Kasumi-1 (cell line): ENCODE measurements at regions not wholly inside any gene's neighbourhood (a gene's known extent, or its start where the extent isn't known, plus 50 kb on each side); places are given as distances from the start of the nearest gene placed in this dataset.

ENCODE experiments used
- DNase-seq, 2 experiments: peaks; one replicate each; lab custom pipeline; 2025; lab: John Stamatoyannopoulos, UW

DNA sequence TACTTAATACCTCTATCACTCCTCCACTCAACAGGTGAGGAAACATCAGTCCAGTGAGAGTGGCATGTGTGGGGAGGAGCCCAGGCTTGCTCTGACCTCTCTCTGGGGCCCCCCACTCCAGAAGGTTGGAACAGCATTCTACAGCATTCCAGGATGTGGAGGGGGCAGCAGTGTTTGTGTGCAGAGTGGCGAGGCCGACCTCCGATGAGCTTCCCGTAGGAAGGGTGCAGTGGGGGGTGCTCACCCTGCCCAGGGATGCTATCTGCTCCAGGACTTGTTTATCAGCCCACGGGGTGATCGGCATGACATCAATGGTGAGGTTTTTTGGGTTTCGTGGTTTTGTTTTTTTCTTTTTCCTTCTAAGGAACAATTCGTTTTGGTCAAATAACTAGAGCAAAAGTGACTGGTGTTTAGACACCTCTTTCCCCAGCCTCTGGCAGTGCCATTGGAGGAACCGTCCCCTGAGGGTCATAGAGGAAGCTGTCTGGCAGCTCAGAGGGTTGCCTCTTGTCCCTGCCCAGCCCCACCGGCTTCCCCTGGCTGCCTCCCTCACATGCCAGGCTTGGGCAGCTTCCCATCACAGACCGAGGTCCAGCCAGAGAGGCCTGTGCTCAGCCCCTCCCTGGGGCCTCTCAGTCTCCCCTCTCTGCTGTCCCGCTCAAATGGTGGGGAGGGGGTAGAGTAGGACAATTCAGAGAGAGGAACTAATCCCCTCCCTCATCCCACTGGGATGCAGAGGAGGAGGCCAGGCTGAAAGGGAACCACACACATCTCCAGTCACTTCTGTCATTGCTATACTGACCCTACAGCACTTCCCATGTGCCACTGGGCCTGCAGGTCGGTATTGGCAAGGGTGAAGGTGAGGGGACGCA lies 96.5 kb downstream of the ZFP36L2 start:
- no peak for DNase-seq

- no peak for DNase-seq
These were observed 97.8 kb downstream of the ZFP36L2 start for GRCh38 chr2:43128559-43128955.

DNA sequence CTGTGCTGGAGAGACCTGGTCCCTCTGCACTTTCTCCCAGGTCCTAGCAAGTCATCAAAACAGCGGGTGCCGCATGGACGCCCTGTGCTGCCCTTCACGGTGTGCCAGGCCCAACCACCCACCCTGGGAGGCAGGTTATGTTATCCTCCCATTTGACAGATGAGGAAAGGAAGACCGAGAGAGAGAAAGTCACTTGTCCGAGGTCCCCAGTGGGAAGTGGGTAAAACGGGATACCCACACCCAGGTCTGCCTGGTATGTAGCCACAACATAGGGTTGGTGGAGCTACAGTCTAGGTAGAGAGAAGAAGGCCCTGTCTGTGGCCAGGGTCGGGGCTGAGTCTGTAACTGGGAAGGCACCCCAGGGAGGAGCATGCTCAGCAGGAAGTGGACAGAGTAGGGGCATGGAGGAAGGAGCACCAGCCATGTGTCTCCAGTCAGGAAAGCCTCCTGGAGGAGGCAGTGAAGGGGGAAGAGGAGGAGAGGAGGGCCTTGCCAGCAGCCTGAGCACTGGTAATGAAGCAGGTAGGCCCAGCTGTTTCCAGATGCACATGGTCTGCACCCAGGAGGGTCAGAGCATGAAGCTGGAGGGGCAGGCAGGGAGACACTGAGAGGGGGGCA lies 98.4 kb downstream of the ZFP36L2 start:
- DNase-seq = no peak

DNA sequence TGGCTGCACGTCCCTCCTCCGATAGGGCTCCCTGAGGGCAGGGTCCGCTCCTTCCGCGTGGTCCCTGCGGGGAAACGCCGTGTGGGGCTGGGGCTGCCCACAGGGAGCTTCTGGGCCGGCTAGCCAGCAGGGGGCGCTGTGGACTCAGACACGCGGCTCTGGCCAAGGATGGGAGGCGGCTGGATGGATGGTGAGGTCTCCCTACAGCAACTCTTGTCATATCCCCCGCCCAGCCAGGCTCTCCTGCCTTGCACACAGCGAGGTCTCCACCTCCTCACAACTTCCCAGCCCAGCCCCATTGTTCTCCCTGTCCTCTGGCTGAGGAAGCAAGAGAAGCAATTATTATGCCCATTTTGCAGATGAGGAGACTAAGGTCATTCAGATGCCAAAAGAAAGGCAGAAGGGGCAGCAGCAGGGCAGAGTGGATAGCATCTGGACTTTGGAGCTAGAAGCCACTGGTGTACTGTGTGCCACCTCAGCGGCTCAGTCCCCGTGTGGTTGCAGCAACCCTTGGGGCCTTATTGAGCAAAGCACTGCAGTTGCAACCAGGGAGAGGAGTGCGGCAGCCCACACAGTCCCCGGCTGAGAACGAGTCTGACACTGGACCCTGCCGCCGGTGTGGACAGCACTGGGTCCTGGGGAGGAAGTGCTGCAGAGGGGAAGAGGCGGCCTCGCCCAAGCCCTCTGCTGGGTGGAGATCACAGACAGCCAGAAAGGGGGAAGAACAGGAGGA lies 99.0 kb downstream of the ZFP36L2 start:
- DNase-seq = peak; percentile 68 to 69

DNA sequence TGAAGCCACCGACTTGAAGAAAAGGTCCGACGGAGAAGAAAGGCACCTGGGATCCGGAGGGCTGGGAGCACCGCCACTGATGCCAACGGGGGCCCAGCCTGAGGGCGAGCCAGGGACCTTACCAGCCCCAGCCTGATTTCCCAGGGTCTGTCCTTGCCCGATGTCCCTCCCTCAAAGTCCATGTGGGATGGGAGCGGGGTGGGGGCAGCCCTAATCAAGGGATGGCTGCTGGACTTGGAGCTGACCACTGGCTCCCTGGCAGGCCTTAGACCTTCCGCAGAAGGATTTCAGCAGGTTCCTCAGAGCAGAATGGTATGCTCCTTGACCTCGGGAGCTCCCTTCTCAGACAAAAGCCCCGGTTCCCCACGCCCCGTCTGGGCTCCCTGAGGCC lies 99.6 kb downstream of the ZFP36L2 start:
- DNase-seq = no peak

DNA sequence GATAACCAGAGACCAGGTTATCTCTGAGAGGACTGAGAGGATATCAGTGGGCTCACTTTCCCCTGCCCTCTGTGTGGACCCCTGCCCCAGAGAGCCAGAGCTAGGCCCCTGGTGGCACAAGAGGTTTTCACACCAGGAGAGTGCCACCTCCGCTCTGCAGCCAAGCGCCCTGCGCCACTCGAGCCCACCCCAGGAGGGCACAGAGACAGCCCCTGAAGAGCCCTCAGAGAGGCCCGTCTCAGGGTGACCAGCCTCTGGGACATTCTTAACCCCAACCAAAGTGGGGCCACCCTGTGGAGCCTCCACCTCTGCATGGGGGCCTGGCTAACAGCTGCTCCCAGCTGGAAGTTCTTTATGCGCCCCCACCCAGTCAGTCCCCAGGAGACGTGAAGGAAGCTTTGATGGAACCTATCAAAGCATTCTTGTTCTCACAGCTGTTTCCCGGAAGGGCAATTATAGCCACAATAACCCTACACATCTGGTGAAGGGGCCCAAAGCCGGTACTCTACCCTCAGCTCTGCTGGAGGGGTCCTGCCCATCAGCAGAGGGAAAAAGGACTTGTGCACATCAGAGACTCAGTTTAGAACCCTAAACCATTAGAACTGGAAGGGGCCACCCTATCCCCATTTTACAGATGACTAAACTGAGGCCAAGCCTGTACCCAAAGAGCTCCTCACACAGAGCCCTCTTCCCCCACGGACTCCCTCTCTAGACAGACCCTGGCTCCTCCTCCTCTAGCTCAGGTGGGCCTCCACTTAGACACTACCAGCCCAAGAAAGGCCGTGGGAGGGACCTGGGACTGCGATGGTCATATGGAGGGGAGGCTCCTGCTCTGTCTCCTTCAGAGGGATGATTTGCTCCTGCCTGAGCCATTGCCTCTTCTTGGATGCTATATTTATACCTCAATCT lies 101.1 kb downstream of the ZFP36L2 start:
- DNase-seq = no peak

DNA sequence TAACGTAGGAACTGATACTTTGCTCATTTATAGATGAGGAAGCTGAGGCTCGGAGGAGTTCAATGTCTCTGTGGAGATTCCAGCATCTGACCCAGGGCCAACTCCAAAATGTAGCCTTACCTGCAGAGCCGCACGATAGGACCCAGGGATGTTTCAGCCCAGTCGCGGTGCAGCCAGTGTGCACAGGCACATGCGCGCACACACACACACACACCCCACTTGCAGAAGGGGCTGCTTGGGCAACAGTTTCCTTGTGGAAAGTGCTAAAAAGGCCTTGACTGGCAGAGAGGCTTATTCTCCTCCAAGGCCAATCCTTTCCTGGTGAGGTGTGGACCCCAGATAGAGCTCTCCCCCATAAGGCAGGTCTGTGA lies 101.7 kb downstream of the ZFP36L2 start:
- no peak for DNase-seq

DNA sequence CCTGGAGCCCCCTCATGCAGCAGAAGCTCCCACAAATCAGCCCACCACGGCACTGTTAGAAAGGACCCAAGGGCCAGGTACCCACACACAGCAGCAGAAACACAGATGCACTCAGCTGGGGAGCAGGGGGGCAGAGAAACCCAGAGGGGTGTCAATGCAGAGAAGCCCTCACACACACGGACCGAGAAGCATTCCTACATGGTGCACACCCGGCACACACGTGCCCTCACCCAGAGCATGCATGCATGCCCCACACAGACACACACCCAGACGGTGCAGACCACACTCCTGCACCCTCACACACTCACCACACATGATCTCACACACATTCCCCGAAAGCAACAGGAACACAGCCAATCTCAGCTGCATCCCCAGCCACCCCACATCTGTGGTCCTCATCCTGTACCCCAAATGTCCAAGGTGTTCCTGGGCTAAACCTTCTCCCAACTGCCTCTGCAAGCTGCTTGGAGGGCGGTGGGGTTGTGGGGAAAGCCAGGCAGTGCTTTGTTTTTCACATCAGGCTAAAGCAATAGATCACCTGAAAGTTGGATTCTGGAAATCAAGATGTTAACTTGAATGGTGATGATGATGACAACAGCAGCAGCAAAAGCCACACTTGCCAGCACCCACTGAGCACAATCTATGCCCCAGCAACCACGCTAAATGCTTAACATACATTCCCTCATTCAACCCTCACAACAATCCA lies 102.3 kb downstream of the ZFP36L2 start:
- DNase-seq = no peak

DNA sequence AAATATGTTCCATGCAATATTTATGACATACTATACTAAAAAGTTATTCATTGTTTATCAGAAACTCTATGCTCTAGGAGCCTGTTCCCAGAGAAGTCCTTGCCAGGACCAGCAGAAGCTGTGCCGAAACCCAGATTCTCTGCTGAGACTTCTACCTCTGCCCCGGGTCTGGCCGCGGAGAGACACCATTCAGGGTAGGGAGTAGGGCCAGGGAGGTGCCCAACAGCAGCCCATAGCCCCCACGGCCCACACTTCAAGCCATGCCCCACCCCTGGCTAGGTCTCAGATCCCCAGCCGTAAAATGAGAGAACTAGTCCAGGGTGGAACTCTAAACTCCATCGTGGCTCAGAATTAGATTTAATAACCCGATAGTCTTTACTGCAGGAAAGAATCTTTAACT lies 102.9 kb downstream of the ZFP36L2 start:
- DNase-seq = no peak

GRCh38 chr2:43123028-43123427 lies 103.4 kb downstream of the ZFP36L2 start:
- no peak for DNase-seq

- no peak for DNase-seq
These were observed 104.7 kb downstream of the ZFP36L2 start for GRCh38 chr2:43121580-43122314.

DNA sequence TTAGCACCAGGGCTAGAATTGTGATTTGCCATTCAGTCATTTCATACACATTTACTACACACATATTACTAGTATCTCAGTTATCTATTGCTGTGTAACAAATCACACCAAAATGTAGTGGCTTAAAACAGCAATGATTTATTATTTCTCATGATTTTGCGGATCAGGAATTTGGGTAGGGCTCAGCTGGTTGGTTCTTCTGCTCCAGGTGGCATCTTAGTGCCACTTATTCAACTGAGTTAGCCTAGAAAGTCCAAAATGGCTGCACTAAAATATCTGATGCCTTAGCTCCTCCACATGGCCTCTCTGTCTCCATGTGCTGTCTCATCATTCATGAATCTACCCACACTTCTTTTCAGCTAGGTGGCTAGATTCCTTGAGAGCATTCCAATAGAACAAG lies 107.1 kb downstream of the ZFP36L2 start:
- DNase-seq = no peak

DNA sequence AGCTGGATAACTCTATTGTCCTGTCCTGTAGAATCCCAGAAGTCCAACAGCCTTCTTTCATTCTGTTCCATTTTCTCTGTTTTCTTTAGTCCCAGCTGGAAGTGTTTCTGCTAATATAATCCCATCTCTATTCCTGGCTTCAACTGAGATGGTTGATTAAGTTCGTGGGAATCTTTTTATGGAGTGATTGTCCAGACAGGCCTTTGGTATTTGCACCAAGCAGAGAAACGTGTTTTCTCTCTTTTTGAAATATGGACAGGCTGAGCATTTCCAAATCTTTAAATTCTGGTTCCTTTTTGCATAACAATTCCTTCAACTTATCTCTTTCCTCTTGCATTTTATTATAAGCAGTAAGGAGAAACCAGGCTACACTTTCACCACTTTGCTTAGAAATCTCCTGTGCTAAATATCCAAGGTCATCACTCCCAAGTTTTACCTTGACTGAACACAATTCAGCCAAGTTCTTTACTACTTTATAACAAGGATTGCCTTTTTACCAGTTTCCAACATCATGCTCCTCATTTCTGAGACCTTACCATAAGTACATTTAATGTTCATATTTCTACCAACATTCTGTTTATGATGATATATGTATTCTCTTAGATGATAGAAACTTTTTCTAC lies 108.8 kb downstream of the ZFP36L2 start:
- no peak for DNase-seq

- DNase-seq = no peak
These were observed 109.4 kb downstream of the ZFP36L2 start for GRCh38 chr2:43116988-43117387.

GRCh38 chr2:43115881-43116280 lies 110.5 kb downstream of the ZFP36L2 start:
- no peak for DNase-seq

- peak; percentile 31 to 33 for DNase-seq
These were observed 112.2 kb downstream of the ZFP36L2 start for GRCh38 chr2:43114210-43114609.

DNA sequence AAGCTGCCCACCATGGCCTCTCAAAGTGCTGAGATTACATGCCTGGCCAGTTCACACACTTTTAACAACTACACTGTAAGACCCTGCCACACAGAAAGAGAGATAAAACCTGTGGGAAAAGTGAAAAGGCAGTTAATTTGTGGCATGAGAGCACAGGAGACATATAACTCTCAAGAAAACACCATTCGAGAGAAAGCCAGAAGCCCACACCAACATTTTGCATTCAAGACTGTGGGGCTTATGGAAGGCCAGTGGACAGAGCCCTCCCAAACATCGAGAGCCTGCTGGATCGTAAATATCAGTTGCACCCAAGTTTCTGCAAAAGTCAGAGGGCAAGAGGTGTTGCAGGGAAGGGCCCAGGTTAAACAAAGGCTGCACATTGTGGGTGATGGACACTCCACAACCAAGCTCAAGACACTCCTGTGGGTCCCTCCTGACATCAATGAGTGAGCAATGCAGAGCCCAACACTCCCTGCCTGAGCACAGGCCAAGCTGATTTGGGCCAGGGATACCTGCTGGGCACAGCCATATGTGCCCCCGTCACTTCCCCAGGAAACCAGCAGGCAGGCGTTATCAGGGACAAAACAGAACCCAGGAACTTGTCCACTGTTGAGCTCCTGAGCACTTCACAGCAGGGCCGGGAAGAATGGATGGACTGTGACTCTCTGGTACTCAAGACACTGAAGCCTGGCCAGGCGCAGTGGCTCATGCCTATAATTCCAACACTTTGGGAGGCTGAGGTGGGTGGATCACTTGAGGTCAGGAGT lies 114.4 kb downstream of the ZFP36L2 start:
- no peak for DNase-seq

DNA sequence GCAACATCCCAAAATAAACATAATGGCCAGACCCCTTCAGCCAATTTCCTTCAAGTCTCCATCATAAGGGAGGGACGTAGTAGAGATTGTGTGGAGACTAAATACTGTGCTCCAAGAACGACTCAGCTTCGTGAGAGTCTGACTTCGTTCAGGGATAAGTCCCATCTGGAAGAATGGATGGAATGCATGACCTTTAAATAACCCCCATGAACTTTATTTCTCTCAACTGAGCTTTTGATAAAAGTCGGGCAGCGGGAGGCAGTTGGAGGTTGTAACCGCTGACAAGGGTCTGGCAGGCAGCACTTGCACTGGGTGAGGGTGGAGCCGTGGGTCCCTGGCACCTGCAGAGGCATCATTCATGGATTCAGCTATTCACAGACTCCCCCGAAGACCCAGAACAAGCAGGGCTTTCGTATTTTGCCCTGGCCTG lies 115.9 kb downstream of the ZFP36L2 start:
- DNase-seq = no peak

GRCh38 chr2:43109261-43109743 lies 117.1 kb downstream of the ZFP36L2 start:
- DNase-seq = peak; percentile 79 to 85
